Esophagus mucosa (tissue), 1 donor: ENCODE measurements at regions not wholly inside any gene's neighbourhood (a gene's known extent, or its start where the extent isn't known, plus 50 kb on each side); places are given as distances from the start of the nearest gene placed in this dataset.

Experiments used
- ATAC-seq: fragments of 200-7000 bp; cut with Tn5 transposase; one replicate; pipeline ENCODE4 v1.9.1; 2020
- donor health status: DM: yes; HTN: yes; CAD: no.

- no peak for ATAC-seq
Measured at GRCh38 chr1:2919841-2920240, 101.4 kb upstream of the ACTRT2 start.

- no peak for ATAC-seq
Measured at GRCh38 chr1:2920421-2921015, 100.7 kb upstream of the ACTRT2 start.

GRCh38 chr1:2921970-2922686 is 99.1 kb upstream of the ACTRT2 start:
- no peak for ATAC-seq

GRCh38 chr1:2923351-2923750 is 97.9 kb upstream of the ACTRT2 start:
- no peak for ATAC-seq

- ATAC-seq, result no peak
Measured at GRCh38 chr1:2925291-2925690, 96.0 kb upstream of the ACTRT2 start.

GRCh38 chr1:2925918-2926317 is 95.3 kb upstream of the ACTRT2 start:
- ATAC-seq, result no peak

GRCh38 chr1:2926447-2927055 is 94.7 kb upstream of the ACTRT2 start:
- ATAC-seq, result peak; percentile 20

- no peak for ATAC-seq
Measured at GRCh38 chr1:2927393-2928360, 93.6 kb upstream of the ACTRT2 start.

- ATAC-seq, result no peak
Measured at GRCh38 chr1:2928366-2929325, 92.6 kb upstream of the ACTRT2 start.

GRCh38 chr1:2929335-2929734 is 91.9 kb upstream of the ACTRT2 start:
- no peak for ATAC-seq

- no peak for ATAC-seq
Measured at GRCh38 chr1:2930016-2930815, 91.1 kb upstream of the ACTRT2 start.

GRCh38 chr1:2930913-2931723 is 90.1 kb upstream of the ACTRT2 start:
- ATAC-seq, result no peak

- no peak for ATAC-seq
Measured at GRCh38 chr1:2931724-2932401, 89.4 kb upstream of the ACTRT2 start.

GRCh38 chr1:2932671-2933350 is 88.5 kb upstream of the ACTRT2 start:
- no peak for ATAC-seq

- ATAC-seq, result no peak
Measured at GRCh38 chr1:2933431-2934155, 87.7 kb upstream of the ACTRT2 start.

GRCh38 chr1:2934156-2934540 is 87.1 kb upstream of the ACTRT2 start:
- no peak for ATAC-seq

- ATAC-seq, result no peak
Measured at GRCh38 chr1:2934642-2935081, 86.6 kb upstream of the ACTRT2 start.

GRCh38 chr1:2935184-2935583 is 86.1 kb upstream of the ACTRT2 start:
- no peak for ATAC-seq
